ENCODE measurements at regions not wholly inside any gene's neighbourhood (a gene's known extent, or its start where the extent isn't known, plus 50 kb on each side); places are given as distances from the start of the nearest gene placed in this dataset.

DNA sequence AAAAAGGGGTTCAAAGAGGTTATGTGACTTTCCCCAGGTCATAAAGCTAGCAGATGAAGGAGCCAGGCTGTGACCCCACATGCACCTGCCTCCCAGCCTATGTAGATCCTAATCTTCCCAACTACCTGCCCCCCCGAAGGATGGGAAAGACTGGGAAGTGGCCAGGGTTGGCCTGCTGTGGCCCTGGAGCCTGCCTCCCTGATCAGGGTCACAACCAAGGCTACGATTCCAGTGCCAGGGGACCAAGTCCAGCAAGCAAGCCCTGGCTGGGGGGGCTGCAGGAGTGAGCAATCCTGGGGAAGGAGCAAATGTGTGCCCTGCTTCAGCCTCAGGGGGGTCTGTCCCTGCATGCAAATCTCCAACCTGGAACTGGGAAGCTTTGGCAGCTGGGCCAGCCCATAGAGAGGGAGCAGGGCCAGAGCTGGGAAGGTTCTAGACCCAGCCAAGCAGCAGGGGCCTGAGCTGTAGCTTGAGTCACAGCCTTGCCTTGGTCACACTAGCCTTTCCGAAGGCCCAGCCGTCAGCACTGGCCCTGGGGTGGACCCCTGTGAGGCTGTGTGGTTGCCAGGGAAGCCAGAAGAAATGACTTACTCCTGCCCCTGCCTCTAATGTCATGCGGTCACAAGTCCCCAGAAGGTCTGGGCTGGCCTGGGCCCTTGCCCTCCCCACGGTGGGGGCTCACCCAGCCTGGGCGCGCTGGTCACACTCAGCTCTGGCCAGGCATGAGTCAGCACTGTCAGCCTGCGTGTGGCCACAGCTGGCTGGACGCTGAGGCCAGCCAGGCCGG is 96.4 kb upstream of the ZMIZ1 start:
- no peak for TF ChIP-seq EZH2 (IDR thresholded peaks at IDR 0.05; ENCODE audit: borderline replicate concordance, low read depth, low read length, poor library complexity, severe bottlenecking)
- TF ChIP-seq, protein P1, sequence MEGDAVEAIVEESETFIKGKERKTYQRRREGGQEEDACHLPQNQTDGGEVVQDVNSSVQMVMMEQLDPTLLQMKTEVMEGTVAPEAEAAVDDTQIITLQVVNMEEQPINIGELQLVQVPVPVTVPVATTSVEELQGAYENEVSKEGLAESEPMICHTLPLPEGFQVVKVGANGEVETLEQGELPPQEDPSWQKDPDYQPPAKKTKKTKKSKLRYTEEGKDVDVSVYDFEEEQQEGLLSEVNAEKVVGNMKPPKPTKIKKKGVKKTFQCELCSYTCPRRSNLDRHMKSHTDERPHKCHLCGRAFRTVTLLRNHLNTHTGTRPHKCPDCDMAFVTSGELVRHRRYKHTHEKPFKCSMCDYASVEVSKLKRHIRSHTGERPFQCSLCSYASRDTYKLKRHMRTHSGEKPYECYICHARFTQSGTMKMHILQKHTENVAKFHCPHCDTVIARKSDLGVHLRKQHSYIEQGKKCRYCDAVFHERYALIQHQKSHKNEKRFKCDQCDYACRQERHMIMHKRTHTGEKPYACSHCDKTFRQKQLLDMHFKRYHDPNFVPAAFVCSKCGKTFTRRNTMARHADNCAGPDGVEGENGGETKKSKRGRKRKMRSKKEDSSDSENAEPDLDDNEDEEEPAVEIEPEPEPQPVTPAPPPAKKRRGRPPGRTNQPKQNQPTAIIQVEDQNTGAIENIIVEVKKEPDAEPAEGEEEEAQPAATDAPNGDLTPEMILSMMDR (conservative IDR thresholded peaks at IDR 0.05; ENCODE audit: low read depth, low read length): no peak
